Panc1 (cell line): ENCODE measurements at regions not wholly inside any gene's neighbourhood (a gene's known extent, or its start where the extent isn't known, plus 50 kb on each side); places are given as distances from the start of the nearest gene placed in this dataset.

Source experiments
- ATAC-seq: fragments of 200-7000 bp; cut with Tn5 transposase; 2 replicates; pipeline ENCODE4 v1.9.1; 2020; ENCODE audit warnings: mild to moderate bottlenecking, moderate library complexity
- BruUV-seq: library from RNA; stranded (reverse); fragments of 400-500 nt; replicated peaks from 2 replicates; lab custom pipeline; 2021; lab: Mats Ljungman, UMichigan
- CTCF ChIA-PET: fragments of 300-600 bp; sonication (Branson Sonifier 250); formaldehyde crosslinking; loops from one replicate; lab custom pipeline; 2022; ENCODE audit warnings: antibody characterized with exemption; lab: Charles Lee
- POLR2A ChIA-PET: fragments of 300-600 bp; sonication (Branson Sonifier 250); formaldehyde crosslinking; loops from one replicate; lab custom pipeline; 2022; ENCODE audit warnings: antibody characterized with exemption; lab: Charles Lee
- DNase-seq: peaks from one replicate; pipeline ENCODE4 v3.0.0-alpha.2; 2010; ENCODE audit warnings: low read depth, low spot score
- H3K27ac ChIP-seq: 2 replicates; pipeline ENCODE4 v1.5.1; 2011; ENCODE audit warnings: mild to moderate bottlenecking, low read length, inconsistent platforms
- H3K27me3 ChIP-seq: fragments of 200-500 bp; sonication (Bioruptor generic); 2 replicates; pipeline ENCODE4 v1.6.0; 2014; ENCODE audit warnings: low read length, inconsistent platforms; ENCODE audit not compliant: control insufficient read depth, insufficient read depth
- H3K36me3 ChIP-seq: fragments of 200-500 bp; sonication (Bioruptor generic); 2 replicates; pipeline ENCODE4 v1.5.1; 2014; ENCODE audit warnings: inconsistent platforms, mild to moderate bottlenecking, low read length, moderate library complexity; ENCODE audit not compliant: control insufficient read depth, insufficient read depth
- H3K4me1 ChIP-seq: 2 replicates; pipeline ENCODE4 v1.5.1; 2011; ENCODE audit warnings: inconsistent platforms, mild to moderate bottlenecking, low read length, moderate library complexity; ENCODE audit not compliant: control insufficient read depth, insufficient read depth
- H3K4me3 ChIP-seq, 2 experiments: 2 replicates each; pipeline ENCODE4 v1.5.1; 2011 to 2012; ENCODE audit warnings: low read depth in 2 of 2, low read length in 2 of 2, mild to moderate bottlenecking in 2 of 2, inconsistent platforms in 1 of 2, moderate library complexity in 1 of 2
- H3K9me3 ChIP-seq: fragments of 200-500 bp; sonication (Bioruptor generic); 2 replicates; pipeline ENCODE4 v1.5.1; 2014; ENCODE audit warnings: low read depth, mild to moderate bottlenecking, inconsistent platforms, low read length, moderate library complexity; ENCODE audit not compliant: control insufficient read depth, insufficient read depth
- POLR2AphosphoS5 ChIP-seq: IDR thresholded peaks from 2 replicates; pipeline ENCODE4 v1.6.1; 2012; ENCODE audit warnings: mild to moderate bottlenecking, low read depth, low read length, moderate library complexity
- REST ChIP-seq, 2 experiments: IDR thresholded peaks; 2 replicates each; pipeline ENCODE4 v1.6.1; 2011 to 2012; ENCODE audit warnings: low read depth in 2 of 2, control low read depth in 1 of 2, low read length in 1 of 2, mild to moderate bottlenecking in 1 of 2, moderate library complexity in 1 of 2; ENCODE audit not compliant: insufficient read depth in 1 of 2
- SIN3A ChIP-seq: IDR thresholded peaks from 2 replicates; pipeline ENCODE4 v1.6.1; 2012; ENCODE audit warnings: low read depth, mild to moderate bottlenecking, low read length, moderate library complexity, borderline replicate concordance; ENCODE audit not compliant: insufficient read depth
- TCF7L2 ChIP-seq: IDR thresholded peaks from 2 replicates; pipeline ENCODE4 v1.6.1; 2011; ENCODE audit warnings: mild to moderate bottlenecking, low read depth, low read length, inconsistent platforms
- in situ Hi-C: cut with HindIII; loops from 2 replicates; pipeline ENCODE4 v1.10.0; 2016; ENCODE audit warnings: low sequenced_read_pairs, low pct_unique_long_range_greater_than_20kb
- intact Hi-C: fragments of 100-400 bp; cut with micrococcal nuclease; formaldehyde crosslinking; loops from one replicate; pipeline ENCODE4 v1.10.0; 2022; ENCODE audit not compliant: unreplicated experiment
- TF ChIP-seq, protein P1 (sequence below): fragments of 450-650 bp; IDR thresholded peaks from 2 replicates; pipeline ENCODE4 v1.5.1; 2017; ENCODE audit warnings: mild to moderate bottlenecking

DNA sequence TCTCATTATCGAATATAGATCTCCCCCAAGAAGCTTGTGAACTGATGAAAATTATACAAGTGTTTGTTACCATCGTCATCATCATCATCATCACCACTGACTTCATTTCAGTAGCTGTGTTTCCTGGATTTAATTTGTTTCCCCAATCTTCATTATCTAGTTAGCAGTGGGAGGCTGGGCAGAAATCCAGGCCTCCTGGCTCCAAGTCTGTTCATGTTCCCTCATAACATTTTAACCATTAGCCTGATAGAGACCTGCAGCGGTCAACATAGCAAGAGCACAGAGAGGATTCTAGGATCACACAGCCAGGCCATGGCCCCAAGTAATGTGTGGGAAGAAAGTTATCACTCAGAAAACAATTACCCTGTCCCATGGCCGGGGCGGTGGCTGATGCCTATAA is 526.2 kb upstream of the CDH11 start:
- BruUV-seq: no TSS peak

GRCh38 chr16:65644821-65645220 is 523.0 kb upstream of the CDH11 start:
- ChIA-PET CTCF (no interaction called here), POLR2A (no interaction called here)
- Histone ChIP-seq H3K4me3 (no peak overlapping the region), H3K4me1 (no peaks in the 10 kb centered on the region), H3K27me3 (no peaks in the 10 kb centered on the region), H3K9me3 (no peaks in the 10 kb centered on the region), H3K36me3 (no peaks in the 10 kb centered on the region), H3K27ac (no peak overlapping the region)
- in situ Hi-C loops: no loop called here
- no peak for TF ChIP-seq REST (IDR thresholded peaks at IDR 0.05; ENCODE audit: insufficient read depth in 1 of 2, low read depth in 2 of 2, low read length in 1 of 2)
- TF ChIP-seq, protein P1, sequence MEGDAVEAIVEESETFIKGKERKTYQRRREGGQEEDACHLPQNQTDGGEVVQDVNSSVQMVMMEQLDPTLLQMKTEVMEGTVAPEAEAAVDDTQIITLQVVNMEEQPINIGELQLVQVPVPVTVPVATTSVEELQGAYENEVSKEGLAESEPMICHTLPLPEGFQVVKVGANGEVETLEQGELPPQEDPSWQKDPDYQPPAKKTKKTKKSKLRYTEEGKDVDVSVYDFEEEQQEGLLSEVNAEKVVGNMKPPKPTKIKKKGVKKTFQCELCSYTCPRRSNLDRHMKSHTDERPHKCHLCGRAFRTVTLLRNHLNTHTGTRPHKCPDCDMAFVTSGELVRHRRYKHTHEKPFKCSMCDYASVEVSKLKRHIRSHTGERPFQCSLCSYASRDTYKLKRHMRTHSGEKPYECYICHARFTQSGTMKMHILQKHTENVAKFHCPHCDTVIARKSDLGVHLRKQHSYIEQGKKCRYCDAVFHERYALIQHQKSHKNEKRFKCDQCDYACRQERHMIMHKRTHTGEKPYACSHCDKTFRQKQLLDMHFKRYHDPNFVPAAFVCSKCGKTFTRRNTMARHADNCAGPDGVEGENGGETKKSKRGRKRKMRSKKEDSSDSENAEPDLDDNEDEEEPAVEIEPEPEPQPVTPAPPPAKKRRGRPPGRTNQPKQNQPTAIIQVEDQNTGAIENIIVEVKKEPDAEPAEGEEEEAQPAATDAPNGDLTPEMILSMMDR: no peak
- TF ChIP-seq TCF7L2: no peak
- TF ChIP-seq POLR2AphosphoS5: no peak
- no peak for TF ChIP-seq SIN3A
- no TSS peak for BruUV-seq
- intact Hi-C loops: no loop called here
- no peak for ATAC-seq
- DNase-seq: no peak

More for the DNA sequence above, 526.2 kb upstream of the CDH11 start:
- Histone ChIP-seq H3K4me3 (no peak overlapping the region), H3K27ac (no peak overlapping the region), H3K27me3 (no peaks in the 10 kb centered on the region), H3K4me1 (no peaks in the 10 kb centered on the region), H3K9me3 (no peaks in the 10 kb centered on the region), H3K36me3 (no peaks in the 10 kb centered on the region)
- ChIA-PET CTCF (no interaction called here), POLR2A (no interaction called here)
- intact Hi-C loops (no loop called here), in situ Hi-C loops (no loop called here)
- TF ChIP-seq, protein P1: no peak
- TF ChIP-seq TCF7L2 (no peak), POLR2AphosphoS5 (no peak), SIN3A (no peak), REST (IDR thresholded peaks at IDR 0.05; ENCODE audit: insufficient read depth in 1 of 2, low read depth in 2 of 2, low read length in 1 of 2) (no peak)
- no peak for ATAC-seq
- no peak for DNase-seq
